NCI-H526 treated with DMSO at 0.1 percent for 48 hours (cell line): ENCODE measurements at regions not wholly inside any gene's neighbourhood (a gene's known extent, or its start where the extent isn't known, plus 50 kb on each side); places are given as distances from the start of the nearest gene placed in this dataset.

Experiments used
- DNase-seq: peaks from one replicate; lab custom pipeline; 2025; lab: John Stamatoyannopoulos, UW

DNA sequence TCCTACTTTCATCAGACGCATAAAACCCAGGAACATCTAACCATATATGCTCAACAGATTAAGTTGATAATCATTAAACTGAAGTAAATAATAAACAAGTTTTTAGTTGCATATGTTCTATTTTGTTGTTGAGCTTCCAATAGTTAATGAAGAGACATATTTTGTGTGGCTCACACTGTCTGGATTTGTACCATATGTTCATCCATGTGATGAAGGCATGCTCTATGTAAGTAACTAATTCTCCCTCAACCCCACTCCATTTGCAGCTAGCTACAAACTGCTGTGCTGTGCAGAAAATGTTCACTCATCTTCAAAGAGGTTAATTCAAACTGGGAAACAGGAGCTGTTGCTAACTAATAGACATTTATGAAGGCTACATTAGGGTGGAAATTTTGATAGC is 589.7 kb upstream of the LRRC4C start:
- no peak for DNase-seq

GRCh38 chr11:42049650-42050049 is 590.2 kb upstream of the LRRC4C start:
- DNase-seq: no peak

DNA sequence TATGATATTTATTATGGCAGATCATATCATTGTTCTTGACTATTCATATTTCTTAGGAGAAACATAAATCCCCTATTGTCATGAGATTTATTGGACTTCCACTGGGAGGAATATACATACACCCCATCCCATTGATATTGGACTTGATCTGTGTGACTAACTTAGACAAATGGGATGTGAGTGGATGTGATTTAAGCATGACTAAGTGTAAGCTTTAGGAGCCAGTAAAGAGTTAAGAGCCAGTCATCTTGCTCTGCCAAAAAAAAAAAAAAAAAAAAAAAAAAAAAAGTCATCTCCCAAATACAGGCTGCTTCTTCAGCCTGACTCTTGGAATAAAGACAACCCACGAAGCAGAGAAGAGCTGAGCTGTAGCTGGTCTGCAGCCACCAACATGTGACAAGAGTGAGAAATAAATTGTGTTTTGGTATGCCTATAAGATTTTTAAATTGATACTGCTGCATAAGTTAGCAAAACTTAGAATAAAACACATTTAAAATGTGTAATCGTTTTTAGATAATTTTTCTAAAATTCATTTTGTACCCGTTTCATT is 595.0 kb upstream of the LRRC4C start:
- DNase-seq: no peak

- DNase-seq: no peak
These were observed 596.2 kb upstream of the LRRC4C start for GRCh38 chr11:42055606-42056005.

DNA sequence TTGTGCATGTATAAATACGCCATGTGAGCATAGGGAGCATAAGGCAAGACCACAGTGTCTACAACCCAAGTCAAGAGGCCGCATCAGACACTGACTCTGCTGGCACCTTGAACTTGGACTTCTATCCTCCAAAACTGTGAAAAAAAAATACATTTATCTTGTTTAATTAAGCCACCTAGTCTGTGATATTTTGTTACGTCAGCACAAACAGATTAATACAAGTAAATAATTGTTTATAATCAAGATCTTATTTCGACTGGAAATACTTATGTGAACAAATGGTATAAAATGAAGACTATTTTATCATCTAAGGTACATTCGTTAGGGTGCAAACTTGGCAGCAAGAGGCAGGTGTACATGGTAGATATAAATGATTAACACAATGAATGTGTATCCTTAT is 599.3 kb upstream of the LRRC4C start:
- no peak for DNase-seq

GRCh38 chr11:42065199-42065598 is 605.7 kb upstream of the LRRC4C start:
- DNase-seq: no peak

DNA sequence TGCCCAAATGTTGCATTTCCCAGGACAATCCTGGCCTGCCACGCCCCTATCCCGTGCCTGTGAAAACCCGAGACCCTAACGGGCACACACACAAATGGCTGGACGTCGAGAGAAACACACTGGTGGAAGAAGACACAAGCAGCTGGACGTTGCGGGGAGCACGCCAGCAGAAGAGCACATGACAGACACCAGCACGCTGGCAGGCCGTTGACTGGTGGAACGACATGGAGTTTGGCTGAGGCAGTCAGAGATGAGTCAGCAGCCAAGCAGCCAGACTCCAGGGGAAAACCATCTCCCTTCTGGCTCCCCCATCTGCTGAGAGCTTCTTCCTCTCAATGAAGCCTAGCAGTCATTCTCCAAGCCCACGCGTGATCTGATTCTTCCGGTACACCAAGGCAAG is 606.7 kb upstream of the LRRC4C start:
- no peak for DNase-seq

DNA sequence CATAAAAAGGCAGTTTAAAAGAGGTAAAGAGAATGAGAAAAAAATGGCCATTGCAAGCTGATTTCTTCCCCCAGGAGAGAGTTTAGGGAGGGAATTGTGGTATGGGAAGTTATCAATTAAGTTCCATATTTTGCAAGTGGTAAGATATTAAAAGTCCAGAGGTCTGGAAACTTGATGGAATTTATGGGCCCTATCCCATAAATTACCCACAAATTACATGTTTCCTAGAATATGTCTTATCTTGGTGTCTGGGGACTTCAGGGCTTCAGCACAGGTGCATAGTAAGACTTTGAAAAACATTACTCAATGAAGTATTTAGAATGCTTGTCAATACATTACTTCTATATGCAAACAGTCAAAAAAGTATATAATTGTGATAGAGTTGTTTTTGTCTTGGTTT is 614.9 kb upstream of the LRRC4C start:
- DNase-seq: no peak

GRCh38 chr11:42075180-42075579 is 615.7 kb upstream of the LRRC4C start:
- no peak for DNase-seq

DNA sequence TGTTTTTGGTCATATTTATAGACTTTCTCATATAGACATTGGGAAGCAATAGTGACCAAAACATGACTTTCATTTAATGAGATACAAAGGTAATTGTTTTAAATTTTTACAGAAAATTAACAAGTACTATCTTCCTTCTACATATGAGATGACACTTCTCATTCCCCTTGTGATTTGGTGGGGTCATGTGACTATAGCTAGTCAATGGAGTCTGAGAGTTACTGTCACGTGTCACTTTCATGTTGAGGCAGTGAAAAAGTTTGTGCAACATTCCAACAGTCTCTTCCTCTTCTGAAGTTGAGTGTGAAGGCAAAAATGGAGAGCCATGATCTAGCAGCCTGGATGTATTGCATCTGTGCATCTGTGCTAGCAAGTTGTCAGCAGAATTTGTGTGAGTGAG is 618.3 kb upstream of the LRRC4C start:
- DNase-seq: no peak

DNA sequence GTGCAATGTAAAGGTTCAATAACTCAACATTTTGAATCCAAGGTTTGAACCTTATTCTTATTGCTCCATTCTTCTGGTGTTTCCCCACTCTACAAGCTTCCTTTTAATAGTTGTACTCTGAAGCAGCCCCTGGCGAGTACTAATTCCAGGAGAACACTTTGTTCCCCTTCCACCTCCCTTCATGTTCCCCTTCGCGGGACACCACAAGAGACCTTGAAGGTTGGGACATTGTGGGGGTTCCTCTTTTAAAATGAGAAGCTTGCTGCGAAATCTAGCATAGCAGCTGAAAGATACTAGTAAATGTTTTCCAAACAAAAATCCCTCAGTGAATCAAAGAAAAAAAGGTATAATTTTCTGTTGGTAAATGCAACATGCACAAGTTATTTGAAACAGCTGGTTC is 626.3 kb upstream of the LRRC4C start:
- no peak for DNase-seq

- DNase-seq: no peak
These were observed 634.1 kb upstream of the LRRC4C start for GRCh38 chr11:42093541-42093940.

DNA sequence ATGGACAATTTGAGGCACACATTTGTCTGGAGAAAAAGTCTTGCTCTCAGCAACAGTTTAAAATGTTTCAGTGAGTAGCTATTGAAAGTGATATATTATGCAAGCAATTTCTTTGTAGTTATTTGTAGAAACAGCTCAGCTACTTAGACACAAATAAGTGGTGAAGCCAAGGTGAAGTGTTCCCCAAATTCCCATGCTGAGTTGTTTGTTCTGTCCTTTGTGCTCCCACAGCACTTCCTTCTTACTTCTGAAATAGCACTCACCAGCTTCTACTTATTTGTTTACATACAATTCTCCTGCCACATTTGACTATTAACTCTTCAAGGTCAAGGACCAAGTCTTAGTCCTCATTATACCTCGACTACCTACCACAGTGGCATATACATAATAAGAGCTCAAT is 638.6 kb upstream of the LRRC4C start:
- no peak for DNase-seq

DNA sequence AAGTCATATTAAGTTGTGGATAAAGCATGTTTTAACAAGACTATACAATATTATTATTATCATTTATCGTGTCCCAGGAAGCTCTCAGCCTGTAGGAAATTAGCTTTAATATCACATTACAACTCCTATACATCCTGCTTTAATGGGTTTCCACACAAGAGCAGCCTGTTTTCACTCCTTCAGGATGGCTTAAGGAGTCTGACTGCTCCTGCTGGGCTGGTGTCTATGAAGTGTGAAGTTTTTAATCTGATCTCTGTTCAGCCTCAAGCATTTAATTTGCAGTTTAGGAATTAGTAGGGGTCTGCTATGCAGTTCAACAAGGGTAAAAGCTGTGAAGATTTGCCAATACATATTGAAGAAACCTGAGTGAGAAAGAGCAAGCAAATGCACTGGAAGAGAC is 653.4 kb upstream of the LRRC4C start:
- DNase-seq: no peak

GRCh38 chr11:42114927-42115326 is 655.5 kb upstream of the LRRC4C start:
- DNase-seq: no peak

DNA sequence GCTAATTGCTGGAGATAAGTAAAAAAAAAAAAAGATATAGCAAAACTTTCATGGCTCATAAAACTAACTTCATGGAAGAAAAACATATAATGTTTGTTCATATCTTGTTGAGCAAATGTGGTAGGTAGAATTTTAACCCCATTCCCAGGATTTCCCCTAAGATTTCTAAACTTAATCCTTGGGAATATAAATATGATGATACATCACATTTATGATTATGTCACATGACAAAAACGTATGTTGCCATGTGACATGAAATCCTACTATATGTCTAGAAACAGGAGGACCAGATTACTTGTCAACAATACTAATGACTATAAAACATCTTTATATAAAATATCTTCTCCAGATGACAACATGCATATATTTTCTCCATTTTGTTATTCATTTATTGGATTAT is 679.0 kb upstream of the LRRC4C start:
- DNase-seq: no peak

DNA sequence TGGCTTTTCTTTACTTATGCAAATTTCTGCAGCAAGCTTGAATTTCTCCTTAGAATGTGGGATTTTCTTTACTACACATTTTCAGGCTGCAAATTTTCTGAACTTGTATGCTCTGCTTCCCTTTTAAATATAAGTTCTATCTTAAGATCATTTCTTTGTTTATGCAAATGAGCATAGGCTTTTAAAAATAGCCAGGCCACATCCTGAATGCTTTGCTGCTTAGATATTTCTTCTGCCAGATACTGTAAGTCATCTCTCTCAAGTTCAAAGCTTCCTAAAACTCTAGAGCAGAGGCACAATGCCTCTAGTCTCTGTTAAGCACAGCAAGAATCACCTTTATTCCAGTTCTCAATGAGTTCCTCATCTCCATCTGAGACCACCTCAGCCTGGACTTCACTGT is 685.9 kb upstream of the LRRC4C start:
- DNase-seq: no peak

DNA sequence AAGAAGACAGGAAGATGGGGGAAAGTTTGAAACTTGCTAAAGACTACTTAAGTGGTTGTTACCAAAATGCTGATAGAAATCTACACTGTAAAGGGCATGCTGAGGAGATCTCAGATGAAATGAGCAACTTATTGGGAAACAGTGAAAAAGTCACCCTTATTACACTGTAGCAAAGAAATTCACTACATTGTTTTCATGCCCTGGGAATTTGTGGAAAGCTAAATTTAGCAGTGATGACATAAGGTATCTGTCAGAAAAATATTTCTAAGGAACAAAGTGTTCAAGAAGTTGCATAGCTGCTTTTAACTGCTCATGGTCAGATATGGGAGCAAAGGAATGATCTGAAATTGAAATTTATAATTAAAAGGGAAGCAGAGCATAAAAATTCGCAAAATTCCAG is 702.4 kb upstream of the LRRC4C start:
- no peak for DNase-seq

DNA sequence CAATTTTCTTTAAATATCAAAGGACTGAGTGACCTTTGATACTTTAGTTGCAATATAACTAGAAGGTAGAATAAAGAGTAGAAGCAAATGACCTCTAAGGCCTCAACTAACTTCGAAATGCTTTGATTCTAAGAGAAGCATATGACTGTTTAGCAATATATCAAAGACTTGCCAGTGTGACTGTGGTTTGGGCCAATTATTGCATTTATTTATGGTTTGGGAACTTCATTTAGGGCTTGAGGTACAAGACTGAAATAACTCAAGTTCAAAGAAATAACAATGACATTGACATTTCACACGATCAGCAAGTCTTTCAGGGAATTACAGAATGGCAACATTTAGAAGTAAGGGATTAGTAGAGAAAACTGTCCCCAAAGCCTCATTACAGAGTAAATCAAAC is 709.7 kb upstream of the LRRC4C start:
- no peak for DNase-seq

DNA sequence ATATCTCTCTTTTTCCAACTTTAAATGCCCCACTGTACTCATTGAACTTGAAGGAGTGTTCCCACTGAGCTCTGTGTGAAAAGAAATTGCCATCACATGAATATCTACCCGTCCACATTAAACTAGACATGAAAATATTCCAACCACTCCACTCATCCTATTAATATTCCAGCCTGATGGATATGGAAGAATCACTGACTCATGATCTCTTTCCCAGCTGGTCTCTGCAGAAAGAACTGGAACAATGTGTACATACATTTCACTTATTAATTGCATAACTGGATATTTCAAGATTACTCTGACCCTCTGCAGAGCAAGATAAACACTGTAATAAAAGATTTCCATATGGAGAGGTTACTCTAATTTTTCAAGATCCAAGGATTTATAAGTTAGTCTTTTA is 711.1 kb upstream of the LRRC4C start:
- no peak for DNase-seq

DNA sequence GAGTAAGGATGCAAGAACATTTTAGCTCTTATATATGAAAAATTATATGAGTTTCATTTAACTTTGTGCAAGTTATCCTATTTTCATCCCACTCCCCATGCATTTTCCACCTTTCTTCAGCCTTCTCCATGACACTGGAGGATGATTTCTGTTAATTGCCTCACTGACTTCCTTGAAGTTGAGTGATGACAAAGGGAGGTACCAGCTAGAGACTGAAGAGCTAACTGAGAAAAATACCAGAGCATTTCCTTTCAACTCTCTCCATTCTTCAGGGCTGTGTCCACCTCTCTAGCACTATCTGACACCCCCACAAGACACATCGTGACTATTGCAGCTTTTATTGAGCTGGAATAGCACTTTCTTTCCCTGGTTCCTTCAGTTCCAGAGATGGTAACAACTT is 711.6 kb upstream of the LRRC4C start:
- DNase-seq: no peak

GRCh38 chr11:42172441-42172840 is 713.0 kb upstream of the LRRC4C start:
- no peak for DNase-seq

DNA sequence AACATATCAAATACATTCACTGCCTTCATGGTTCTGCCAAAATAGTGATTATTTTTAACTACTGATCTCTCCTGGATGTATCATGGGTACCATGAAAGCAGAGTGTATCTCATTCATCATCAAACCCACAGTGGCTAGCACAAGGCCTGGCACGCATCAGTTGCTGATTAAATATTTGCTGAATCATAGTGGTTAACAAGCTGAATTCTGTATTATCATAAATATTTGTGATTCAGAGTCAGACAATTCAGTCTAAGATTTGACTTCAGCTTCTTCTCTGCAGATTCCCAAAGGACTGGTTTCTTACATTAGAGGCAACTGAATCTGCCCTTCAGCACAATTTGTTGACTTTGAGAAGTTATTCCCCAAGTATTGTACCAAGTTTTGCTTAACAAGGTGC is 715.8 kb upstream of the LRRC4C start:
- DNase-seq: no peak

DNA sequence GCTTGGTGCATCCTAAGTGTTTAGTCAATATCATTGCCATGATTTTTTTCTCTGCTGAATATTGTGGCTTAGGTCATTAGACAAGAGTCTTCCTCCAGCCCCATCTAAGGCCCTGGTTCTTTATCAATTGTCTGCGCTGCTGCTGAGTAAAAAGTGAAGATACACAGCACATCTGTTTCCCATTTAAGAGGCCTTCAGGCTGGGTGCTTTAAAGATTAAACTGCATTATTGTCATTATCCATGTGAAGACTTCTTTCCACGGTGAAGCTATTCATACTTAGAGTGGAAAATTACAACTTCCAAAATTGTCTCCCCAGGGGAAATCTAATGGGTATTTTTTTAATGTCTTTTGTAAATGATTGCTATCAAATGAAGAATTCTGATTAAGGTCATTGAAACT is 719.8 kb upstream of the LRRC4C start:
- DNase-seq: no peak
